HCT116 (cell line): ENCODE measurements at regions not wholly inside any gene's neighbourhood (a gene's known extent, or its start where the extent isn't known, plus 50 kb on each side); places are given as distances from the start of the nearest gene placed in this dataset.

ENCODE experiments used
- ATAC-seq: fragments of 200-7000 bp; cut with Tn5 transposase; 2 replicates; pipeline ENCODE4 v1.9.1; 2020; ENCODE audit warnings: mild to moderate bottlenecking, moderate library complexity
- BruUV-seq: library from RNA; stranded (reverse); fragments of 400-500 nt; replicated peaks from 2 replicates; lab custom pipeline; 2021; lab: Mats Ljungman, UMichigan
- CTCF ChIA-PET: fragments of 300-600 bp; sonication (Branson Sonifier 250); formaldehyde crosslinking; loops from one replicate; lab custom pipeline; 2021; ENCODE audit warnings: antibody characterized with exemption; lab: Charles Lee
- POLR2A ChIA-PET: fragments of 300-600, 350-600 bp; sonication (Branson Sonifier 250); formaldehyde crosslinking; loops from one replicate; lab custom pipeline; 2021; ENCODE audit warnings: antibody characterized with exemption; lab: Charles Lee
- RAD21 ChIA-PET, 2 experiments: fragments of 300-600 bp; sonication (Branson Sonifier 250); formaldehyde crosslinking; loops; one replicate each; lab custom pipeline; 2023; ENCODE audit warnings: low total read pairs in 2 of 2; ENCODE audit not compliant: uncharacterized antibody in 2 of 2, unreplicated experiment in 2 of 2, low non-redundant PET in 1 of 2; lab: Charles Lee
- DNase-seq: peaks from one replicate; pipeline ENCODE4 v3.0.0-alpha.2; 2010; ENCODE audit warnings: low read depth, low spot score
- H2AFZ ChIP-seq: fragments of 200-600 bp; shearing (Covaris generic), sonication (generic); 2 replicates; pipeline ENCODE4 v1.6.1; 2017; ENCODE audit warnings: low read depth, mixed run types, mixed read lengths, antibody characterized with exemption, low read length; ENCODE audit not compliant: poor library complexity, severe bottlenecking
- H3K27ac ChIP-seq: 2 replicates; pipeline ENCODE4 v1.5.1; 2012; ENCODE audit warnings: low read depth, low read length
- H3K27me3 ChIP-seq: fragments of 200-600 bp; sonication (generic); 2 replicates; pipeline ENCODE4 v1.6.1; 2016; ENCODE audit warnings: mixed run types, low read length, mixed read lengths; ENCODE audit not compliant: insufficient read depth
- H3K36me3 ChIP-seq, 2 experiments: fragments of 200-500 bp in 1 of 2; fragments of 200-600 bp in 1 of 2; sonication (Bioruptor generic) in 1 of 2; sonication (generic) in 1 of 2; 2 replicates each; pipeline versions ENCODE4 v1.5.1 to v1.6.1; 2014 to 2016; ENCODE audit warnings: low read length in 2 of 2, inconsistent platforms in 1 of 2, mixed read lengths in 1 of 2, mixed run types in 1 of 2; ENCODE audit not compliant: insufficient read depth in 2 of 2, control insufficient read depth in 1 of 2
- H3K4me1 ChIP-seq, 2 experiments: fragments of 200-600 bp in 1 of 2; sonication (generic) in 1 of 2; 2 replicates each; pipeline versions ENCODE4 v1.5.1 to v1.6.1; 2012 to 2017; ENCODE audit warnings: low read length in 2 of 2, inconsistent platforms in 1 of 2, mild to moderate bottlenecking in 1 of 2, mixed read lengths in 1 of 2, mixed run types in 1 of 2, moderate library complexity in 1 of 2; ENCODE audit not compliant: insufficient read depth in 2 of 2, control insufficient read depth in 1 of 2
- H3K4me2 ChIP-seq: fragments of 200-600 bp; sonication (generic); 2 replicates; pipeline ENCODE4 v1.6.1; 2017; ENCODE audit warnings: mixed run types, low read length, mixed read lengths
- H3K4me3 ChIP-seq, 2 experiments: fragments of 200-600 bp in 1 of 2; sonication (generic) in 1 of 2; replicated peaks in 1 of 2; 2 replicates each; pipeline ENCODE4 v1.5.1; 2011 to 2016; ENCODE audit warnings: low read length in 2 of 2, control low read depth in 1 of 2, low read depth in 1 of 2, mild to moderate bottlenecking in 1 of 2, mixed read lengths in 1 of 2, mixed run types in 1 of 2
- H3K79me2 ChIP-seq: fragments of 200-600 bp; sonication (generic); 2 replicates; pipeline ENCODE4 v1.6.1; 2017; ENCODE audit warnings: mild to moderate bottlenecking, mixed run types, low read length, moderate library complexity, mixed read lengths; ENCODE audit not compliant: insufficient read depth
- H3K9ac ChIP-seq: fragments of 200-600 bp; sonication (generic); 2 replicates; pipeline ENCODE4 v1.6.1; 2016; ENCODE audit warnings: low read length, mixed read lengths
- H3K9me2 ChIP-seq: fragments of 200-600 bp; sonication (generic), shearing (Covaris generic); 2 replicates; pipeline ENCODE4 v1.6.1; 2017; ENCODE audit warnings: mixed run types, mild to moderate bottlenecking, moderate library complexity; ENCODE audit not compliant: insufficient read depth
- H3K9me3 ChIP-seq, 2 experiments: fragments of 200-500 bp in 1 of 2; fragments of 200-600 bp in 1 of 2; sonication (Bioruptor generic) in 1 of 2; sonication (generic) in 1 of 2; 2 replicates each; pipeline ENCODE4 v1.6.1; 2014 to 2017; ENCODE audit warnings: low read length in 2 of 2, mixed read lengths in 2 of 2, inconsistent platforms in 1 of 2, low read depth in 1 of 2, mild to moderate bottlenecking in 1 of 2, mixed run types in 1 of 2, moderate library complexity in 1 of 2; ENCODE audit not compliant: control insufficient read depth in 1 of 2, insufficient read depth in 1 of 2
- H4K20me1 ChIP-seq: fragments of 200-600 bp; sonication (generic), shearing (Covaris generic); 2 replicates; pipeline ENCODE4 v1.6.1; 2017; ENCODE audit warnings: mixed run types, mild to moderate bottlenecking, moderate library complexity; ENCODE audit not compliant: insufficient read depth
- EZH2 ChIP-seq: fragments of 200-600 bp; sonication (generic); IDR thresholded peaks from 2 replicates; pipeline ENCODE4 v1.6.1; 2017; ENCODE audit warnings: antibody characterized with exemption, mixed run types
- POLR2AphosphoS5 ChIP-seq: IDR thresholded peaks from 2 replicates; pipeline ENCODE4 v1.6.1; 2011; ENCODE audit warnings: mild to moderate bottlenecking, low read depth, low read length, moderate library complexity
- SIN3A ChIP-seq: IDR thresholded peaks from 2 replicates; pipeline ENCODE4 v1.6.1; 2012; ENCODE audit warnings: low read depth
- SP1 ChIP-seq: IDR thresholded peaks from 2 replicates; pipeline ENCODE4 v1.6.1; 2012; ENCODE audit warnings: low read depth
- intact Hi-C: fragments of 100-400 bp; cut with micrococcal nuclease; formaldehyde crosslinking; loops from 2 replicates; pipeline ENCODE4 v1.10.0; 2022

- no peak for ATAC-seq
- H2AFZ ChIP-seq = no peak overlapping the region
Observed at GRCh38 chr5:164224236-164224635, 718.8 kb downstream of the MAT2B start.

DNA sequence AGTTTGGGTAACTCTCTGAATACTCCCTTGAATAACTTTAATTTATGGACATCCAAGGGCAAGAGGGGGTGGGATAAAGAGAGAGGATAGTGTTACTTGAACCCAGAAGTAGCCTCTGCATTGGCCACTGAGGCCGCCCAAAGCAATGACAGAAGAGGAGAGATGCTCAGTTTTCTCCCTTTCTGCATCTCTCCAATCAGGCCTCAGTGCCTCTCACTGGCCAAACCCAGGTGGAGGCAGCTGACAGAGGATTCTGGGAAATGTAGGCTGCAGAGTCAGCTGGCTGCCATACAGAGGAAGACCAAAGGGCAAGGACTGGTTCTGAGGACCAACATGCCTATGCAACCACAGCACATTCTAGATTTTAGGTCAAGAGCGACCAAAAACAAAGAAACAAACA, 719.4 kb downstream of the MAT2B start:
- no peaks in the 10 kb centered on the region for H3K4me1 ChIP-seq
- no peaks in the 10 kb centered on the region for H3K9me2 ChIP-seq
- H4K20me1 ChIP-seq = no peaks in the 10 kb centered on the region
- no peak for TF ChIP-seq SP1
- intact Hi-C loops = no loop called here
- ChIA-PET CTCF (no interaction called here), POLR2A (no interaction called here), RAD21 (no interaction called here)
- peaks cover 3 to 8% of the 10 kb centered on the region in 2 experiments; a peak in 2 of 4 replicates for H3K9me3 ChIP-seq
- H3K4me2 ChIP-seq = no peak overlapping the region
- H3K27me3 ChIP-seq = no peaks in the 10 kb centered on the region
- BruUV-seq = no TSS peak
- H3K36me3 ChIP-seq = no peaks in the 10 kb centered on the region
- ATAC-seq (no peak), DNase-seq (no peak)
- H3K79me2 ChIP-seq = no peaks in the 10 kb centered on the region
- H3K27ac ChIP-seq = no peak overlapping the region
- no peak overlapping the region for H2AFZ ChIP-seq
- H3K4me3 ChIP-seq = no peak overlapping the region
- H3K9ac ChIP-seq = no peak overlapping the region

More at GRCh38 chr5:164224236-164224635, 718.8 kb downstream of the MAT2B start:
- Histone ChIP-seq H3K79me2 (no peaks in the 10 kb centered on the region), H3K27me3 (no peaks in the 10 kb centered on the region), H3K9me2 (no peaks in the 10 kb centered on the region), H3K36me3 (no peaks in the 10 kb centered on the region), H3K4me1 (no peaks in the 10 kb centered on the region), H3K4me3 (no peak overlapping the region), H3K9ac (no peak overlapping the region), H3K27ac (no peak overlapping the region), H3K9me3 (peaks cover 3 to 8% of the 10 kb centered on the region in 2 experiments; a peak in 2 of 4 replicates), H3K4me2 (no peak overlapping the region), H4K20me1 (no peaks in the 10 kb centered on the region)
- ChIA-PET CTCF (no interaction called here), RAD21 (no interaction called here), POLR2A (no interaction called here)
- no peak for DNase-seq
- intact Hi-C loops = no loop called here
- TF ChIP-seq POLR2AphosphoS5 (no peak), SIN3A (no peak), EZH2 (no peak)
- BruUV-seq = no TSS peak
